BLaER1 (cell line): ENCODE measurements at regions not wholly inside any gene's neighbourhood (a gene's known extent, or its start where the extent isn't known, plus 50 kb on each side); places are given as distances from the start of the nearest gene placed in this dataset.

Experiments
- H3K27ac ChIP-seq: shearing (Covaris generic); formaldehyde crosslinking; 2 replicates; pipeline ENCODE4 v1.8.1; 2022
- H3K27me3 ChIP-seq: shearing (Covaris generic); formaldehyde crosslinking; 2 replicates; pipeline ENCODE4 v1.8.1; 2022
- H3K36me3 ChIP-seq: shearing (Covaris generic); formaldehyde crosslinking; 2 replicates; pipeline ENCODE4 v1.8.1; 2022
- H3K4me1 ChIP-seq: shearing (Covaris generic); formaldehyde crosslinking; 2 replicates; pipeline ENCODE4 v1.8.1; 2022
- H3K4me2 ChIP-seq: shearing (Covaris generic); formaldehyde crosslinking; 2 replicates; pipeline ENCODE4 v1.8.1; 2022
- H3K4me3 ChIP-seq: shearing (Covaris generic); formaldehyde crosslinking; 2 replicates; pipeline ENCODE4 v1.8.1; 2022
- H3K9ac ChIP-seq: shearing (Covaris generic); formaldehyde crosslinking; 2 replicates; pipeline ENCODE4 v1.8.1; 2022
- H3K9me3 ChIP-seq: shearing (Covaris generic); formaldehyde crosslinking; 2 replicates; pipeline ENCODE4 v1.8.1; 2022
- H4K20me1 ChIP-seq: shearing (Covaris generic); formaldehyde crosslinking; 2 replicates; pipeline ENCODE4 v1.8.1; 2022
- Cebpa-rat ChIP-seq: shearing (Covaris generic); IDR thresholded peaks from 2 replicates; pipeline ENCODE4 v1.8.1; 2022

- no peak overlapping the region for H3K4me3 ChIP-seq
- H4K20me1 ChIP-seq: peaks cover 30% of the 10 kb centered on the region; the same call in 1 of the 2 replicates
- H3K4me2 ChIP-seq: no peak overlapping the region
- H3K27me3 ChIP-seq: peaks cover 73% of the 10 kb centered on the region
- H3K4me1 ChIP-seq: peaks cover 4% of the 10 kb centered on the region; the same call in 1 of the 2 replicates
- no peak overlapping the region for H3K27ac ChIP-seq
- H3K9ac ChIP-seq: no peak overlapping the region
- no peaks in the 10 kb centered on the region for H3K36me3 ChIP-seq
- no peak for TF ChIP-seq Cebpa-rat
- peaks cover 46% of the 10 kb centered on the region for H3K9me3 ChIP-seq
Measured at GRCh38 chr5:50964746-50965653, 298.6 kb downstream of the PARP8 start.

- Histone ChIP-seq H3K4me2 (no peak overlapping the region), H3K27me3 (peaks cover 82% of the 10 kb centered on the region), H3K4me1 (peaks cover 4% of the 10 kb centered on the region; the same call in 1 of the 2 replicates), H4K20me1 (peaks cover 30% of the 10 kb centered on the region; the same call in 1 of the 2 replicates), H3K36me3 (no peaks in the 10 kb centered on the region), H3K27ac (no peak overlapping the region), H3K9ac (no peak overlapping the region), H3K9me3 (peaks cover 47% of the 10 kb centered on the region), H3K4me3 (no peak overlapping the region)
- no peak for TF ChIP-seq Cebpa-rat
Measured at GRCh38 chr5:50965654-50966375, 299.4 kb downstream of the PARP8 start.

GRCh38 chr5:50967009-50967562, 300.6 kb downstream of the PARP8 start:
- H3K9me3 ChIP-seq: peaks cover 47% of the 10 kb centered on the region
- no peak overlapping the region for H3K4me3 ChIP-seq
- TF ChIP-seq Cebpa-rat: no peak
- peaks cover 30% of the 10 kb centered on the region; the same call in 1 of the 2 replicates for H4K20me1 ChIP-seq
- H3K36me3 ChIP-seq: no peaks in the 10 kb centered on the region
- H3K9ac ChIP-seq: no peak overlapping the region
- H3K27ac ChIP-seq: no peak overlapping the region
- peaks cover 89% of the 10 kb centered on the region for H3K27me3 ChIP-seq
- peaks cover 4% of the 10 kb centered on the region; the same call in 1 of the 2 replicates for H3K4me1 ChIP-seq
- no peak overlapping the region for H3K4me2 ChIP-seq

GRCh38 chr5:50967563-50968355, 301.3 kb downstream of the PARP8 start:
- no peak overlapping the region for H3K9ac ChIP-seq

DNA sequence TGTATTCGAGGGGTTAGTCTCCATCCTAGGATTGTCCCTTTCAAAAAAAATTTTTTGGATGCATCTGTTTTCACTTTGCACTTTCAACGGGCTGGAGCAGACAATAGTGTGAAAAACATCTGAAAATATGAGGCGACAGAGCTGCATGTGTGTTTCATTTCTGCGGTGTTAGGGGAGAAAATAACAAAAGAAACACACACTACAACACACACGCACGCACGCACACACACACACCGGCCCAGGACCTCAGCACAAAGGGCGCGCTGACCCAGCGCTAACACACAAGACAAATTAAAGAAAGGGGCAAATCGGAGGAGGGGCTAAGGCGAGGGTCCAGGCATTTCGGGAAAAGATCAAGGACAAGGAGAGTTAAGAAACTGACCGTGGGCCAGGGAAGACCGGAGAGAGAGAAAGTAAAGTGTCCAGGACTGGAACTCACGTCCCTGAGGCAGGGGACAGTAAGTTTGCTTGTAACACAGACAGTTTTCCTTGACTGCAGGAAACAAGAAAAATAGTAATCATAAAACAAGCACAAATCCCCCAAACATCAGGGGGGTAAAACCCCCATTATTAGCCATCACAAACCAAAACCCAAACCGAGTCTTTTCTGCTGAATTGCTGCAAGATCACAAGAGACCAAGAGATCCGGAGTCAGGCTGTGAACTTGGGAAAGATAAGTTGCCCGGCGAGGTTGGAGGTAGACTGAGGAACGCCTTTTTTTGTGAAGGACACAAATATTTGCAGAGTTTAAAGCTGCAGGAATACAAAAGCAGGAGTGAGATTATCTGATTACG, 302.1 kb downstream of the PARP8 start:
- Histone ChIP-seq H3K36me3 (no peaks in the 10 kb centered on the region), H3K27me3 (peaks cover 80% of the 10 kb centered on the region), H3K9me3 (peaks cover 47% of the 10 kb centered on the region), H3K4me3 (no peak overlapping the region), H3K4me1 (peaks cover 4% of the 10 kb centered on the region; the same call in 1 of the 2 replicates), H4K20me1 (peaks cover 30% of the 10 kb centered on the region; the same call in 1 of the 2 replicates), H3K27ac (no peak overlapping the region), H3K9ac (no peak overlapping the region), H3K4me2 (no peak overlapping the region)
- no peak for TF ChIP-seq Cebpa-rat

More at GRCh38 chr5:50967563-50968355, 301.3 kb downstream of the PARP8 start:
- H3K4me2 ChIP-seq: no peak overlapping the region
- no peaks in the 10 kb centered on the region for H3K36me3 ChIP-seq
- peaks cover 47% of the 10 kb centered on the region for H3K9me3 ChIP-seq
- H4K20me1 ChIP-seq: peaks cover 30% of the 10 kb centered on the region; the same call in 1 of the 2 replicates
- H3K27me3 ChIP-seq: peaks cover 88% of the 10 kb centered on the region
- no peak overlapping the region for H3K4me3 ChIP-seq
- peaks cover 4% of the 10 kb centered on the region; the same call in 1 of the 2 replicates for H3K4me1 ChIP-seq
- no peak overlapping the region for H3K27ac ChIP-seq
- TF ChIP-seq Cebpa-rat: no peak

GRCh38 chr5:50969151-50970031, 303.0 kb downstream of the PARP8 start:
- no peak for TF ChIP-seq Cebpa-rat
- Histone ChIP-seq H3K27ac (no peak overlapping the region), H3K9me3 (peaks cover 47% of the 10 kb centered on the region), H3K9ac (no peak overlapping the region), H3K27me3 (peaks cover 72% of the 10 kb centered on the region), H3K36me3 (no peaks in the 10 kb centered on the region), H4K20me1 (peaks cover 23% of the 10 kb centered on the region; the same call in 1 of the 2 replicates), H3K4me2 (no peak overlapping the region), H3K4me3 (no peak overlapping the region), H3K4me1 (no peaks in the 10 kb centered on the region)

DNA sequence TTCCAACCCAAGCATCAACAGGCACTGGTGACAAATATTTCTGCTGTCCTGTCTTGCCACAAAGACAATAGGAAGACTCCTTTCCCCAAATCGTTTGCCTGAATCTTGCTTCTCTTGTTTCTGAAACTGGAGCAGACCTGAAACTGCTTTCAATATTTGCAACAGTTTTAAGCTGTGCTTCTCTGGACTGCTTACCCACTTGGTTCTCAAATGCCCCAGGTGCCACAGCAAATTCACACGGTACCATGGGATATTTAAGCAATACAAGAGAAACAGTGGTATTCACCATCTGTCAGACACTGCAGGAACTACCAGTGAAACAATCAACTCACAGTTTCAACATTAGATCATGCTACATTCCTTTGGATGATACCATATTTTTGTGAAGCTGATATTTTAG, 309.4 kb downstream of the PARP8 start:
- no peak for TF ChIP-seq Cebpa-rat

GRCh38 chr5:50978924-50979323, 312.5 kb downstream of the PARP8 start:
- Histone ChIP-seq H3K27me3 (no peaks in the 10 kb centered on the region), H3K4me2 (no peak overlapping the region), H3K36me3 (no peaks in the 10 kb centered on the region), H3K4me1 (no peaks in the 10 kb centered on the region), H4K20me1 (no peaks in the 10 kb centered on the region), H3K9me3 (peaks cover 7% of the 10 kb centered on the region; the same call in 1 of the 2 replicates), H3K27ac (no peak overlapping the region), H3K9ac (no peak overlapping the region), H3K4me3 (no peak overlapping the region)
- no peak for TF ChIP-seq Cebpa-rat

More for the DNA sequence above, 309.4 kb downstream of the PARP8 start:
- Histone ChIP-seq H4K20me1 (no peaks in the 10 kb centered on the region), H3K9me3 (no peaks in the 10 kb centered on the region), H3K4me3 (no peak overlapping the region), H3K4me1 (no peaks in the 10 kb centered on the region), H3K27me3 (peaks cover 8% of the 10 kb centered on the region; the same call in 1 of the 2 replicates), H3K9ac (no peak overlapping the region), H3K27ac (no peak overlapping the region), H3K36me3 (no peaks in the 10 kb centered on the region), H3K4me2 (no peak overlapping the region)
